OCI-LY1 (cell line): ENCODE measurements at regions not wholly inside any gene's neighbourhood (a gene's known extent, or its start where the extent isn't known, plus 50 kb on each side); places are given as distances from the start of the nearest gene placed in this dataset.

Source experiments
- H2AFZ ChIP-seq: fragments of 200-600 bp; sonication (generic), shearing (Covaris generic); 2 replicates; pipeline ENCODE4 v1.6.0; 2014; ENCODE audit warnings: antibody characterized with exemption, mild to moderate bottlenecking, low read length
- H3F3A ChIP-seq: fragments of 200-600 bp; sonication (generic), shearing (Covaris generic); 2 replicates; pipeline ENCODE4 v1.6.0; 2014; ENCODE audit warnings: mild to moderate bottlenecking, antibody characterized with exemption, low read length, moderate library complexity; ENCODE audit not compliant: insufficient read depth
- H3K27ac ChIP-seq: fragments of 200-600 bp; sonication (generic); 2 replicates; pipeline ENCODE4 v1.5.1; 2014; ENCODE audit warnings: low read length, mixed run types, mild to moderate bottlenecking, low read depth; ENCODE audit not compliant: poor library complexity, severe bottlenecking
- H3K27me3 ChIP-seq: fragments of 200-600 bp; sonication (generic); 2 replicates; pipeline ENCODE4 v1.6.0; 2014; ENCODE audit warnings: antibody characterized with exemption, mild to moderate bottlenecking, low read length, moderate library complexity; ENCODE audit not compliant: insufficient read depth
- H3K36me3 ChIP-seq: fragments of 200-600 bp; sonication (generic); 2 replicates; pipeline ENCODE4 v1.6.1; 2014; ENCODE audit warnings: mild to moderate bottlenecking, antibody characterized with exemption, low read length, moderate library complexity, mixed read lengths; ENCODE audit not compliant: insufficient read depth
- H3K4me1 ChIP-seq: fragments of 200-600 bp; sonication (generic); 2 replicates; pipeline ENCODE4 v1.5.1; 2014; ENCODE audit warnings: mild to moderate bottlenecking, low read length, moderate library complexity; ENCODE audit not compliant: insufficient read depth, severe bottlenecking
- H3K4me2 ChIP-seq: fragments of 200-600 bp; sonication (generic), shearing (Covaris generic); 2 replicates; pipeline ENCODE4 v1.6.1; 2014; ENCODE audit warnings: low read length
- H3K4me3 ChIP-seq: fragments of 200-600 bp; sonication (generic); 2 replicates; pipeline ENCODE4 v1.5.1; 2014; ENCODE audit warnings: low read length, low read depth, mild to moderate bottlenecking, mixed read lengths; ENCODE audit not compliant: poor library complexity, severe bottlenecking
- H3K79me2 ChIP-seq: fragments of 200-600 bp; shearing (Covaris generic); 2 replicates; pipeline ENCODE4 v1.6.1; 2016; ENCODE audit warnings: mixed run types, low read length, mixed read lengths; ENCODE audit not compliant: insufficient read depth
- H3K9ac ChIP-seq: fragments of 200-600 bp; sonication (generic), shearing (Covaris generic); 2 replicates; pipeline ENCODE4 v1.6.1; 2014; ENCODE audit warnings: mild to moderate bottlenecking, low read length, mixed read lengths
- H3K9me2 ChIP-seq: fragments of 200-600 bp; sonication (generic), shearing (Covaris generic); 2 replicates; pipeline ENCODE4 v1.6.1; 2014; ENCODE audit warnings: low read depth, mild to moderate bottlenecking, low read length, mixed read lengths
- H3K9me3 ChIP-seq: fragments of 200-600 bp; shearing (Covaris generic); 2 replicates; pipeline ENCODE4 v1.6.1; 2014; ENCODE audit warnings: low read length, mixed read lengths
- H4K20me1 ChIP-seq: fragments of 200-600 bp; sonication (generic), shearing (Covaris generic); 2 replicates; pipeline ENCODE4 v1.6.0; 2016; ENCODE audit warnings: mild to moderate bottlenecking, low read length; ENCODE audit not compliant: insufficient read depth
- CTCF ChIP-seq: fragments of 200-600 bp; sonication (generic), shearing (Covaris generic); IDR thresholded peaks from 2 replicates; pipeline ENCODE4 v1.5.1; 2017; ENCODE audit warnings: mild to moderate bottlenecking, antibody characterized with exemption, low read length, moderate library complexity, mixed read lengths
- EZH2 ChIP-seq: fragments of 200-600 bp; sonication (generic), shearing (Covaris generic); IDR thresholded peaks from 2 replicates; pipeline ENCODE4 v1.8.0; 2017; ENCODE audit warnings: borderline replicate concordance, mixed run types, mild to moderate bottlenecking, antibody characterized with exemption, low read length, moderate library complexity, mixed read lengths

- Histone ChIP-seq H4K20me1 (no peaks in the 10 kb centered on the region), H3K4me1 (no peaks in the 10 kb centered on the region), H3K36me3 (no peaks in the 10 kb centered on the region), H2AFZ (no peak overlapping the region), H3K79me2 (no peaks in the 10 kb centered on the region), H3K27me3 (no peaks in the 10 kb centered on the region), H3K4me2 (no peak overlapping the region), H3K9ac (no peak overlapping the region), H3F3A (no peaks in the 10 kb centered on the region), H3K9me2 (no peaks in the 10 kb centered on the region), H3K9me3 (no peaks in the 10 kb centered on the region), H3K27ac (no peak overlapping the region), H3K4me3 (no peak overlapping the region)
- no peak for TF ChIP-seq CTCF
- no peak for TF ChIP-seq EZH2
These were observed 482.0 kb downstream of the AMY1C start for GRCh38 chr1:104231676-104232075.

- Histone ChIP-seq H3F3A (no peaks in the 10 kb centered on the region), H3K4me2 (no peak overlapping the region), H4K20me1 (no peaks in the 10 kb centered on the region), H3K36me3 (no peaks in the 10 kb centered on the region), H3K27me3 (no peaks in the 10 kb centered on the region), H3K9ac (no peak overlapping the region), H3K4me3 (no peak overlapping the region), H3K27ac (no peak overlapping the region), H3K79me2 (no peaks in the 10 kb centered on the region), H3K9me2 (no peaks in the 10 kb centered on the region), H3K4me1 (no peaks in the 10 kb centered on the region), H2AFZ (no peak overlapping the region), H3K9me3 (no peaks in the 10 kb centered on the region)
- TF ChIP-seq CTCF (no peak), EZH2 (no peak)
These were observed 485.4 kb downstream of the AMY1C start for GRCh38 chr1:104235141-104235540.

- H3K4me2 ChIP-seq: no peak overlapping the region
- TF ChIP-seq CTCF (no peak), EZH2 (no peak)
- no peaks in the 10 kb centered on the region for H3K27me3 ChIP-seq
- H3K9me3 ChIP-seq: no peaks in the 10 kb centered on the region
- H4K20me1 ChIP-seq: no peaks in the 10 kb centered on the region
- peaks cover 8% of the 10 kb centered on the region for H3K4me1 ChIP-seq
- no peak overlapping the region for H3K4me3 ChIP-seq
- H3K79me2 ChIP-seq: no peaks in the 10 kb centered on the region
- no peak overlapping the region for H2AFZ ChIP-seq
- no peak overlapping the region for H3K9ac ChIP-seq
- no peaks in the 10 kb centered on the region for H3K9me2 ChIP-seq
- no peaks in the 10 kb centered on the region for H3F3A ChIP-seq
- no peaks in the 10 kb centered on the region for H3K36me3 ChIP-seq
- no peak overlapping the region for H3K27ac ChIP-seq
These were observed 489.3 kb downstream of the AMY1C start for GRCh38 chr1:104238991-104239390.
